ENCODE measurements at regions not wholly inside any gene's neighbourhood (a gene's known extent, or its start where the extent isn't known, plus 50 kb on each side); places are given as distances from the start of the nearest gene placed in this dataset.

GRCh38 chr13:26951581-26952177, 191.1 kb upstream of the GPR12 start (continued):
- TF ChIP-seq, protein P1, sequence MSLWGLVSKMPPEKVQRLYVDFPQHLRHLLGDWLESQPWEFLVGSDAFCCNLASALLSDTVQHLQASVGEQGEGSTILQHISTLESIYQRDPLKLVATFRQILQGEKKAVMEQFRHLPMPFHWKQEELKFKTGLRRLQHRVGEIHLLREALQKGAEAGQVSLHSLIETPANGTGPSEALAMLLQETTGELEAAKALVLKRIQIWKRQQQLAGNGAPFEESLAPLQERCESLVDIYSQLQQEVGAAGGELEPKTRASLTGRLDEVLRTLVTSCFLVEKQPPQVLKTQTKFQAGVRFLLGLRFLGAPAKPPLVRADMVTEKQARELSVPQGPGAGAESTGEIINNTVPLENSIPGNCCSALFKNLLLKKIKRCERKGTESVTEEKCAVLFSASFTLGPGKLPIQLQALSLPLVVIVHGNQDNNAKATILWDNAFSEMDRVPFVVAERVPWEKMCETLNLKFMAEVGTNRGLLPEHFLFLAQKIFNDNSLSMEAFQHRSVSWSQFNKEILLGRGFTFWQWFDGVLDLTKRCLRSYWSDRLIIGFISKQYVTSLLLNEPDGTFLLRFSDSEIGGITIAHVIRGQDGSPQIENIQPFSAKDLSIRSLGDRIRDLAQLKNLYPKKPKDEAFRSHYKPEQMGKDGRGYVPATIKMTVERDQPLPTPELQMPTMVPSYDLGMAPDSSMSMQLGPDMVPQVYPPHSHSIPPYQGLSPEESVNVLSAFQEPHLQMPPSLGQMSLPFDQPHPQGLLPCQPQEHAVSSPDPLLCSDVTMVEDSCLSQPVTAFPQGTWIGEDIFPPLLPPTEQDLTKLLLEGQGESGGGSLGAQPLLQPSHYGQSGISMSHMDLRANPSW (CRISPR knock-in tag; IDR thresholded peaks at IDR 0.05): no peak
- TF ChIP-seq, protein P2, sequence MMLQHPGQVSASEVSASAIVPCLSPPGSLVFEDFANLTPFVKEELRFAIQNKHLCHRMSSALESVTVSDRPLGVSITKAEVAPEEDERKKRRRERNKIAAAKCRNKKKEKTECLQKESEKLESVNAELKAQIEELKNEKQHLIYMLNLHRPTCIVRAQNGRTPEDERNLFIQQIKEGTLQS (IDR thresholded peaks at IDR 0.05): no peak
- TF ChIP-seq, protein P2 (CRISPR knock-in tag; conservative IDR thresholded peaks at IDR 0.05): no peak
- TF ChIP-seq IRF2 (CRISPR knock-in tag; IDR thresholded peaks at IDR 0.05): no peak
- no peak for TF ChIP-seq WHSC1 (IDR thresholded peaks at IDR 0.05; ENCODE audit: low read length)
- TF ChIP-seq GABPB1 (CRISPR knock-in tag; IDR thresholded peaks at IDR 0.05): no peak

DNA sequence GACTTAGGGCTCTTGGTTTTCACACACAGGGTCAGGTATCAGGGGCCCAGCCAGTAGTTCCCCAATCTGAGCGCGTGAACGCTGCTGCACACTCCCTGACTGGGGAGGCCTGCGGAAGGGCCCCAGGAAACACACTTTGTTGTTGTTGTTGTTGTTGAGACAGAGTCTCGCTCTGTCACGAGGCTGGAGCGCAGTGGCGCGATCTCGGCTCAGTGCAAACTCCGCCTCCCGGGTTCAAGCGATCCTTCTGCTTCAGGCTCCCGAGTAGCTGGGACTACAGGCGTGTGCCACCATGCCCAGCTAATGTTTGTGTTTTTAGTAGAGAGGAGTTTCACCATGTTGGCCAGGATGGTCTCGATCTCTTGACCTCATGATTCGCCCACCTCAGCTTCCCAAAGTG, 190.4 kb upstream of the GPR12 start:
- H4K20me1 ChIP-seq (replicated peaks; ENCODE audit: control insufficient read depth, insufficient read depth, low read length): no peaks in the 10 kb centered on the region
- H3K79me2 ChIP-seq (ENCODE audit: control insufficient read depth, insufficient read depth, low read length): no peaks in the 10 kb centered on the region
- H3K4me3 ChIP-seq: no peak overlapping the region
- peaks cover 7 to 18% of the 10 kb centered on the region in 2 experiments; a peak in 4 of 5 replicates for H3K4me1 ChIP-seq (replicated peaks in 1 of 2; ENCODE audit: control insufficient read depth in 2 of 2, insufficient read depth in 2 of 2, low read length in 2 of 2)
- H2AFZ ChIP-seq (ENCODE audit: low read depth, low read length): no peak overlapping the region
- no peaks in the 10 kb centered on the region for H3K36me3 ChIP-seq (ENCODE audit: control insufficient read depth, insufficient read depth, low read length)
- H3K9me3 ChIP-seq (replicated peaks; ENCODE audit: control insufficient read depth, insufficient read depth, low read depth, low read length): no peaks in the 10 kb centered on the region
- ATAC-seq (no peak), FAIRE-seq (no peak), DNase-seq (ENCODE audit: extremely low read depth in 1 of 4, low spot score in 3 of 4) (no peak)
- POLR2A ChIA-PET: interaction anchor here (0.9 to 1.2 kb wide), 2 partner anchors 9 to 23 kb away, joined by 3 read pairs; no protein-coding TSS in a partner anchor
- no peaks in the 10 kb centered on the region for H3K27me3 ChIP-seq (ENCODE audit: control insufficient read depth in 2 of 2, insufficient read depth in 2 of 2, low read length in 2 of 2)
- no peak overlapping the region for H3K27ac ChIP-seq (ENCODE audit: extremely low read depth, low read depth, low read length)
- WGBS (ENCODE audit: insufficient coverage, low coverage, missing lambda C conversion rate): 83% methylated on average over 14 of the region's 17 CpGs
- no peak overlapping the region for H3K4me2 ChIP-seq (ENCODE audit: insufficient read depth, low read length)
- CTCF ChIA-PET (ENCODE audit: low intra/inter-chr PET ratio): interaction anchor here (1.9 kb wide), 1 partner anchor 408 kb away, joined by 5 read pairs; no protein-coding TSS in a partner anchor
- H3K9ac ChIP-seq (ENCODE audit: insufficient read depth in 1 of 2, low read depth in 2 of 2, low read length in 2 of 2): no peak overlapping the region
- intact Hi-C loops (cut with micrococcal nuclease) (no loop called here), in situ Hi-C loops (cut with MboI) (loop anchor here (10.0 kb wide), 1 partner anchor 1034 kb away; the partner anchor contains the start of gene URAD)
- BruUV-seq (replicated peaks): no TSS peak
- H3K9me1 ChIP-seq (ENCODE audit: control insufficient read depth, insufficient read depth, low read length): no peaks in the 10 kb centered on the region
- TF ChIP-seq HDAC1 (IDR thresholded peaks at IDR 0.05) (no peak), ATF7 (IDR thresholded peaks at IDR 0.05) (no peak)

Data from K562 (cell line).